ENCODE measurements at regions not wholly inside any gene's neighbourhood (a gene's known extent, or its start where the extent isn't known, plus 50 kb on each side); places are given as distances from the start of the nearest gene placed in this dataset.
A peak's percentile ranks its signal among the peaks of the same experiment; 100 is the strongest.

DNA sequence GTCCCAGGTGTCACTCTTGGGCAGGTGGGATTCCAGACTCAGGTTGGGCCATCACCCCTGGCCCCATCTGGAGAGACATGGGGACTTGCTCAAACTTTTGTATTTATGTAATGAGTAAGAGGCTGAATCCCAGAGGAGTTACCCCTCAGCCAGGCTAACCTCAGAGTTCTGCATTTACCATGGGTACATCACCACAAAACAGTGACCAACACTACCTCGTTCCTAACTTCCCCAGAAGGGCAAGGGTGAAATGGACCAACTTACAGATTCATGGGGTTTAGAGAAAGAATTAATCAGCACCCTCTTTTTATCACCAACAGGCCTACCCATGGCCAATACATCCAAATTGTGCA is 259.9 kb upstream of the MARCKS start:
- no peak for DNase-seq

DNA sequence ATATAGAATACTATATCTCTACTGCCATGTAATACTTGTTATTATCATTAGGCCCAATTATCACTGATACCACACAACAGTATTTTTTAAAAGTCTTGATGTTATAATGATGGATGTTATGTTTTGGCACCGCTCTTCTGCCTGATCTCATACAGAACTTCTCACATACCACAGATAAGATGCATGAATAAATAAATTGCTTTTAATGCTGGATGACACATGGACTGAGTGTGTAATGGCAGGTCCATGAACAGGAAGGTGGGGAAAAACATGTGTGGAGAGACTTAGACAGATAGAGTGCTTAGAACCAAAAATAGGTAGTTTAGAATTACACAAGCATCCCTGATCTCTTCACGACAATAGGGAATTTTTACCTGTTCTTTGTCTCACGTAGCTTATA is 258.4 kb upstream of the MARCKS start:
- DNase-seq = no peak

DNA sequence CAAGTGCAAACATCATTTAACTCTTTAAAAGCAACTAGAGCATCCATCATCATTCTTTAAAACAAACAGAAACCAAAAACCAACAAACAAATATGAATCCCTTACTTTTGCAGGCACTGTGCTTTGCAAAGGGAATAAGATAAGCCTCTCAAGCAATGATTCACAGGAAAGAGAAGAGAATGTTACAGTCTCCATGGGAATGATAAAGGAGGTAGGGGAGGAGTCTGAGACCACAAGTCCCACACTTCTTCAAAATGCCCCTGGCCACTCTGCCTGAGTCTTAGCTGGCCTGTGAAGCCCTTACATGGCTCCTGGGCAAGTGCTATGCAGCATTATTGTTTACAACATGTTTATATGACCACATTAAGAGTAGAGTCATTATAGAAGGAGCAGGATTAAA is 257.7 kb upstream of the MARCKS start:
- DNase-seq = no peak

DNA sequence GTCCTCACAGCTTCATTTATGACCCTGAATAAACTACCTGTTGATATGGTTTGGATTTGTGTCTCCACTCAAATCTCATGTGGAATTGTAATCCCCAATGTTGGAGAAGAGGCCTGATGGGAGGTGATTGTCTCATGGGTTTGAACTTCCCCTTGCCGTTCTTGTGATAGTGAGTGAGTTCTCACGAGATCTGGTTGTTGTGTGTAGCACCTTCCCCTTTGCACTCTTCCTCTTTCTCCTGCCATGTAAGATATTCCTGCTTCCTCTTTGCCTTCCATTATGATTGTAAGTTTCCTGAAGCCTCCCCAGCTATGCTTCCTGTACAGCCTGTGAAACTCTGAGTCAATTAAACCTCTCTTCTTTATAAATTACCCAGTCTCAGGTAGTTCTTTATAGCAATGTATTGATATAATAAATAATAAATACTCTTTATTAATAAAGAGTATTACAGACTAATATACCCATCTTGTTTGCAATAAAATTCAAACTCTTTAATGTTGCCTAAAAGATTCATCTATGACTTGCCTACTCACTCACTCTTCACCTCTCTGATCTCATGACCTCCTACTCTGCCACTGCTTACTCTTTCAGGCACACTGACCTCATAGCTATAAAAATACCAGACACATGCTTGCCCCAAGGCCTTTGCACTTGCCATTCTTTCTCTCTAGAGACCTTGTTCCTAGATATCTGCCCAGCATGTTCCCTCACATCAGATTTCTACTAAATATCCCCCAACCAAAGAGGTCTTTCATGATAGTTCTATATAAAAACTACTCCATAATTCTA is 256.4 kb upstream of the MARCKS start:
- no peak for DNase-seq

DNA sequence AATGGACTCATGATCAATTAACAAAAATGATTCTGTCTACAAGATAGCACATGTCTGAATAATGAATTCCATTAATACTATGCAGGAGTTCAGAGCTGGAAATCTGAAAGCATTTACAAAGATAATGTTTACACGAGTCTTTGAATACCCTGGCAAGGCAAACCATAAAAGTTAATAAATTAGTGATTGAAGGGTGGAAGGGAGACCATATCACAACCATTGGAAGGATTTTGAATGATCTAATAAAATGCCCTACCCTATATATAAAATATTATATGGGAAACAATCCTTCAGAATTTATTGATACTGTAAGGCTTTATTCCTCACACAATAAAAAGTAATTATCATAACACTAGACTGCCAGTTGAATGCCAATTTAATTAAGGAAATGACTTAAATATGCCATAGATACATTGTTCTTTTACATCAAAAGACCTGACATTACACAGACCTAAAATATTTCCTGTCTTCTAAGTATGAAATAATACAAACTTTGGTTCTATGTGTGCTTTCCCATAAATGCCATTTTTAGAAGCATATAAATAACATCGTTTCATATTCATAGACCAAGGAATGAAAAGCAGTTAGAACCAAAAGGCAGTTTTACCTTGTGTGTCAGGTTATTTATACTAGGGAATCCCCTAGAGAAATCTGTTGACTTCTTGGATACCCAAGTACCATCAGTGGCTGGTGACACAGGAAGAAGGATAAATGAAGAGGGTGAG is 249.2 kb upstream of the MARCKS start:
- DNase-seq = no peak

DNA sequence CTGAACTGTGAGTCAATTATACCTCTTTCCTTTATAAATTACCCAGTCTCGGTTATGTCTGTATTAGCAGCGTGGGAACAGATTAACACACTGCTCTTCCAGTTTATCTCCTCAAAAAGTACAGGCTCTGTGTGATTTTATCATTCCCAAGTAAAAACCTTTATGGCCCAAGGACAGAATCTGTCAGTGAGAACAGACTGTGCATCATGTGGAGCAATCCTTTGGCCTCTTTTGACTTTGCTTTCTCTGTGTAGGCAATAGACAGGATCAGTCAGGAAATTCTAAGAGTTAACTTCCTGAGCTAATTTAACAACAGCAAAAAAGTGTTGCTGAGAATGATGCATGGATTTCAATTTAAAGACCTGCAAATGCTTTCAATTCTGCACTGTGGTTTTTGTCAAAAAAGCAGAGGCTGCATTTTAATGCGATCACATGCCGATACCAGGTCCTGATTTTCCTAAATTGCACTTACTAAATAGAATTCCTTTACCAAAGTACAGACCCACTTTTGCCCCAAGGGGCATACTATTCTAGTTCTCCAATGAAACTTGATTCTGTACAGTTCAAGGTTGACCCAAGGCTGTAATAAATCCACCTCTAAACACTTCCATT is 246.7 kb upstream of the MARCKS start:
- DNase-seq = no peak

DNA sequence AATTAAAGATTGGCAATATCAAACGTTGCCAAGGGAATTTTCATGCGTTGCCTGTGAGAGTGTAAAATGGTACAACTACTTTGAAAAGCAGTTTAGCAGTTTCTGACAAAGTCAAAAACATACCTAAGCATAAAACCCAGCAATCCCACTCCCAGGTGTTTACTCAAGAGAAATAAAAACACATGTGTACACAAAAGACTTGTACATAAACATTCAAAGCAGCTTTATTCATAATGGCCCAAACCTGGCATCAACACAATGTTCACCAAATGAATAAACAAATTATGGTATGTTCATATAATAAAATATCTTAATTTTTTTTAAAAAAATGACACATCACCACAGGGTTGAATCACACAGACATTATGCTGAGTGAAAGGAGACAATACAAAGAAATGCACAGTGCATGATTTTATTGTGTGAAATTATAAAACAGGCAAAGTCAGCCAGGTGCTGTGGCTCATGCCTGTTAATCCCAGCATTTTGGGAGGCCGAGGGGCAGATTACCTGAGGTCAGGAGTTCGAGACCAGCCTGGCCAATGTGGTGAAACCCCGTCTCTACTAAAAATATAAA is 240.4 kb upstream of the MARCKS start:
- DNase-seq = no peak

DNA sequence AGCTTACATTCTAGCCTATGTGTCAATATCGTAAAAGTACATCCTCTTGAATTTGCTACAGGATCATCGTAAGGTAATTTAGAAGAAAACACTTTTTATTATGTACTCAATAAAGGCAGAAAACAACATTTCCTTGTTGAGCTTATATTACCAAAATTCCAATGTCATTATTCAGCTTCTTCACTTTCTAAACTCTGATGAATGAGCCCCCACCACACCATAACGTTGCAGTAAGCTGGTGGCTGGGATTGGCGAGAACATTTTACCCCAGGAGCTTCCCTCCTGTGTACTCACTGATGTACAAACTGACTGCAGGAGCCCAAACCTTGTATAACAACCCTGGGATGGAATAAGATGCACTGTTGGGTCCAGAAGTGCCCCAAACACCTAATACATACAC is 238.1 kb upstream of the MARCKS start:
- no peak for DNase-seq

DNA sequence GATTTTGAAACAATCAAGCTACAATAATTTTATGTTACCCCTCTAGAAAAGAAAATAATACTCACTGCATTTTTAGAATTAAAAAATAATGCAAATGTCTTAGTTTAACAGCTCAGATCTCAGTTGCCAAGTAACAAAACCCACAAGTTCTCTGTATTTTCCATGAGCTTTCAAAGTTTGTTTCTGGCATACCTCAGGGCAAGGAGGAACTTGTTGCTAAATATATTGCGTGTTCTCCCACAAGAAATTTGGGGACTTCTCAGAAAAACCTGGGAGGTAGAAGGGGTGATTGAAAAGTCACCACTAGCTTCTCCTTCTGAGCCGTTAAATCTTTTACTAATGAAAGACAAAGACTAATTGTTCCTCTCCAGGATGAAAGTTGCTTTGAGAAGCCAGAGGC is 236.8 kb upstream of the MARCKS start:
- DNase-seq = no peak

DNA sequence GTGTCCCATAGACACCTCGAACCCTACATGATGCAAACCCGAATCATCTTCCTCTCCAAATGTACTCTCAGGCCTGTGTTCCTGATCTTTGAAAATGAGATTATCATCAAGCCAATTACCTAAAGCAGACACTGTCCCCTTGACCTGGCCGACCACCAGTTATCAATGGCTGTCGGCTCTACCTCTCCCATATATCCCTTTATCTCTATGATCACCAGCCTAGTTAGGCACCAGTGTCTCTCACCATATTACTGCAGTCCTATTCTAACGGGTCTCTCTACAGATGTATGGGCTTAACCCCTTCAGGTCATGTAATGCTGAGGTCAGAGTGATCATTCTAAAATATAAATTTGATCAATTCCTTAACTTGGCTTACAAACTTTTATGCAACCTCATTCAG is 234.9 kb upstream of the MARCKS start:
- DNase-seq = no peak

DNA sequence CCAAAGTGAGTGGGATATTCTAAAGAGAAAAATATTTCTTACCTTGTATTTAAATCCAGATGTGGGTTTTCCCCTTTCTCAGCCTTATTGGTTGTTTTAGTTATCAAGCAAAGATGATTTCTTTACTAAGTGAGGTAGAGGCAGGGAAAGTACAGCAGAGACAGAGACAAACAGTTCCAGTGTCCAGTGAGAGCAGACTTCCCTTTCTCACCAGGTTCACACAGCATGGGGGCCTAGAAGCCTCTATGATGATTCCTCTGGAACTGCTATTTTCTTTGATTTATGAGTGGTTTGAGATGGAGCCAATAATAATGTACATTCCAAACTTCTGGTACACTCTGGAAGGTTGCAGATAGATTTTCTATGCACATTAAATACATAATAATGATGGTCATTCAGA is 234.0 kb upstream of the MARCKS start:
- no peak for DNase-seq

DNA sequence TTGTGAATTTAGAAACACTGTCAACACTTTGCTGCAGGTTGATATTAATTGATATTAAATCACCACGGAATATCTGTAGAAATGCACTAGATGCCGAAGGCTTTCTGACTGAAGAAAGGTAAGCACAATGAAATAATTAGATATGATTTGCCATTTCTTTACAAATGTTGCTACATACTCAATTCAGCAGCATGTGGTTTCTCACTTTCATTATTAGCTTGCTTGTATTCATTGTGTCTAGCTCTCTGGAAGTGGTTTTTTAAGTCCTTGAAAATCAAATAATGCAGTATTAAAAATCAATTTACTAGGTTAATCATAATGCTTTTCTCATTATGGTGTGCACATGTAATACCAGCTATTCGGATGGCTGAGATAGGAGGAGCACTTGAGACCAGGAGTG is 231.3 kb upstream of the MARCKS start:
- no peak for DNase-seq

DNA sequence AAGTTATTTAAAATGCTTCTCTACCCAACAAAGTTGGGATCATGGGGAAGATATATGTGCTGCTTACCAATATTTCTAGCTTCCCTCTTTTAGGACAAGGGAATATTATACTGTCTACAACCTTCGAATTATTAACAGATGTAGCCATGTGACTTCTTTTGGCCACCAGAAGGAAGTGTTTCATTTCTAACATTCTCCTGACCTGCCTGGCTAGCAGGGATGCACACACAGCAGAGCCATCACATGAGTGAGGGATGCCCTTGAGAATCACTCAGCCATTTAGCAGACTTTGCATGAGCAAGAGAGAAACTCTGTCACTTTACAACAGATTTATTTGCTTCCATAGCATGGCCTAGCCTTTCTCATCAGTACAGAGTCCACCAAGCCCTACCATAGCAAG is 230.7 kb upstream of the MARCKS start:
- no peak for DNase-seq

DNA sequence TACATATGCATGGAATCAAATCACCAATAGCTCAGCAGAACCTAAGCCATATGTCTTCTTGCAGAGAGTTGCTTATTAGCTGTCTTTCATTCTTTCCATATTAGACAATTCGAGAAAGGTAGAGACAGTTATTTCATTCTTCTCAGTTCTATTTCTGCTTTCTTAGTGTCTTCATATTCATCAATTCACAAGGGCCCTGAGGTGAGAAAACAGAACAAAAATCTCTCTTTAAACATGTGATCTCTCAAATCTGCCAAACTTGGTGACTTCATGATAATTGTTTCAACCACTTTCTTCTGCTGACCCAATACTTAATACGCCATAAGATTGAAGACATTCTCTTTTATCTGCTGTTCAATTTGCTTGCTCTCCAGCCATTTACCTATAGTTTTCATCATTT is 229.7 kb upstream of the MARCKS start:
- no peak for DNase-seq

DNA sequence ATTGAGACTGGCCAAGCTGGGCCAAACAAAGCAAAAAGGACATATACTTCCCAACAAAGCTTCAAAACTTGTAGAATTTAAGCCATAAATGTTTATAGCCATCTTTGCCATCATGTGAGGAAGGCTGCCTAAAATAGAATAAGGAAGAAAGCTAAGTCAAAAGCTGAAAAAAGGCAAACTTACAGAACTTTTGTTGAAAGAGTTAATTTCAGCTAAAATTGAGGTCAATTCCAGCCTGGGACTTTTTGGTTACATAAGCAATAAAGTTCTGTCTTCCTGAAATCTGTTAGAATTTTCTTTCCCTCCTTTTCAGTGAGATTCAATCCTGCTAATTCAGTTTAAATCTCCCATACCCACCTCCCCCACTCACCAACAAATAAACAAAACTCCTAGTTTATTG is 227.9 kb upstream of the MARCKS start:
- DNase-seq = no peak

DNA sequence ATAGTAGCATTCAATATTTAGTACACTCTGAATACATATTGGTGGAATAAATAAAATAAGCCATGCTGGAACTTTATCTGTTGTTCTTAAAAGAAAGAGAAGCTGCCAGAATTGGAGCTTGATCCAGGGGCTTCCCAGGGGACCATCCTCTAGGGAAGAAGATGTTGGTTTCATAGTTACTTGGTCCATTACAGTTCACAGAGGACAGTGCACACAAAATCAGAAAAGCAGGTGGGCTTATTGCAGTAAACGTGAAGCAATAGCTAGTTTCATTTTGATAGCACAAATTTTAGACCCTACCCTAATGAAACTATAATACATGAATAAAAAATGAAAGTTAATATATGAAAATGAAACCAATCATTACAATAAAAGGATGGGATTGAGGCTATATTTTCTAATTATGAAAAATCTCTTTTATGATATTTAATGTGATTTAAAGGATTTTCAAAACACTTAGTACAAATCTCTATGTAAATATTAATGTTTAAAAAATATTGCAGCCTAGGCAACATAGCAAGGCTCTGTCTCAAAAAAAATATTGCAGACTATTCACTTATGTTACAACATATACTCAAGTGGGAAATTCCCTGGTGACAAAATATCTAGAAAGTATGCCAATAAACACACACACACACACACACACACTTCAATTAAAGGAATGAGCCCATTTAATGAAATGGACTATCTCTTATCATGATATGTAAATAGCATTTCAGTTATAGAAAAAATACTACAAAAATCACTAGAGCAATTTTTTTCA is 227.0 kb upstream of the MARCKS start:
- peak; percentile 20 for DNase-seq

DNA sequence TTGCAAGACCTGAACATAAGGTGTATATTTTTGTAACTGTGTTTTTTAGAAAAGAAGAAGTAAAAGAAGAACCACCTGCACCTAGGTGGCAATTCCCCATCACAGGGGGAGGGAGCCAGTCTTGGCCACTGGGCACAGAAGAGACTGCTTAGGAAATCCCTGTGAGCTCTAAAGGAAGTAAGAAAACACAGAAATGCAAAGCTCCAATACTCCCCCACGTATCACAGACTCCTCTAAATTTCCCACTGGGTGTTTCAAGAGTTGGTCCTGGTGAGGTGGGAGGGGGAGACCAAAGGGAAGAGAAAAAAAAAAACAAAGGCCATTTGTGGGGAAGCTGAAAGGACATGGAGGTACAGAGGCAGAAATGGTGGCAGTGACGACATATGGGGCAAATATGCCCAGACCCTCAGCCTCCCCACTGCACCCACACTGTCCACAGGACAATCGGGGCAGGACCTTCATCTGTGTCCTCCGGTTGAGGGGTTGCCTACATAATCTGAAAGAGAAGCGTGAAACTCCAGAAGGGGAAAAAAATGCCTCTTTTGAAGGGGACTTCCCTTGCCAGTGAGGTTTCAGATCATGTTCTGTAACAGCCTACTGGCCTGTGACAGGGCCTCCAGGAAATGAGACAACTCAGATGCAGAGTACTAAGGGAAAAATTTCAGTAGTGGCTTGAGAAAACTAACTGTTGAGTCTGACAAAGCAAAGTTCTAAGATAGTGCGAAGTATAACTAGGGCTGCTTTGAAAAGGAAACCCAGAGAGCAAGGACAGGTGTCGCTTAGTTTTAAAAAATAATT is 226.2 kb upstream of the MARCKS start:
- DNase-seq = peak; percentile 35

DNA sequence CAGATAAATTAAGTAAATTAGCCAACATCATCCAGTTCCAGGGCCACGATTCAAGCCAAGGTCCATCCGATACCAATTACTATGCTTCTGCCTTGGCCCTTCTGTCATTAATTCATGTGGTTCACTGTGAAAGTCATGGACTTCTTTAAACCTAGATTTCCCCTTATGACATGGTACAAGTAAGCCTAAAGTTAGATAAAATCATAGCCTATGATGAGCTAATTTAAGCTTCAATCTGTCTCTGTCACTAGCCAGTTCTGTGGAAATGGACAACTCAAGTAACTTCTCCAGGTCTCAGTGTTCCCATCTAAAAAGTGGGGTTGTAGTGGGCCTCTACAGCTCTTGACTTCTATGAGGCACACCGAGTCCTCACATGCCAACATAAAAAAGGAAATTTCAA is 225.5 kb upstream of the MARCKS start:
- DNase-seq = no peak

DNA sequence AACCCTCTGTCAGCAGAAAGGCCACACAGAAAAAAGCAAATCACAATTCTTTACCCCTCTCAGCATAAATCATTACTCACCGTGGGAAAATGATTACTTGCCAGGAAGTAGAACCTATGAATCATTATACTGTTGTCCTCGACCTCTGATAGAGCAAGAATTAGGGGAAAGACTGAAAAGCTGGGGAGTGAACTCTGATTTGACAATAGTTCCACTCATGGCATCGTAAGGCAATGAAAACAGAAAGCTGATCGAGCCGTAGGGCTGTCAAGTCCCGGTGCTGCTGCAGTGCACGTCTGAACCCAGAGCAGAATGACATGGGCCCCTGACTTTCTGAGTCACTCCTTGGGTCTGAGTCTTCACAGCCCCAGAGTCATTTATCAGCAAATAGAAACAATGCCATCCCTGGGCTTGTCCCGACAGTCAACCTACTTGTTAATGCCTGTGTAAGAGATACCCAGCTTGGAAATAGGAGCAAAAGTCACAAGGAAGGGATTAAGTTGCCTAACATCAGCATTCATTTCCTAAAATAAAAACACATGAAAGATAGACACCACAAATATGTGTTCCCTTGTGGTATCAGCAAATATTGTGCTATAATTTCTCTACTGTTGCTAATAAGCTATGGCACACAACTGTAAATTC is 224.8 kb upstream of the MARCKS start:
- DNase-seq = peak; percentile 89

DNA sequence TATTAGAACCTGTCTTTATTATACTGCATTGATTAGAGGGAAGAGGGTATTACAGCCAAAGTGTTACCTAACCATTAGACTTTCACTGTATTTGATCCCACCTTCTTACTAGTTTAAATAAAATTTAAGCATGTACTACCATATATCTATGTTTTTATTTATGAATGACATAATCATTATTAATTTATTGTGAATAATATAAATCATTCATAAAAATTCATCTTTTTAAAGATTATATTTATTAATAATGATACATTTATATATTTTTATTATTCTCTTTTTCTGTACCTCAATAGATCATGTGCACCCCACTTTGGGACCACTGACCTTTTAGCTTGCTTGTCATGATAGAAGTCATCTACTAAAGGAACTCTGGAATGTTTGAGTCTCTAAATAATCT is 223.5 kb upstream of the MARCKS start:
- no peak for DNase-seq

DNA sequence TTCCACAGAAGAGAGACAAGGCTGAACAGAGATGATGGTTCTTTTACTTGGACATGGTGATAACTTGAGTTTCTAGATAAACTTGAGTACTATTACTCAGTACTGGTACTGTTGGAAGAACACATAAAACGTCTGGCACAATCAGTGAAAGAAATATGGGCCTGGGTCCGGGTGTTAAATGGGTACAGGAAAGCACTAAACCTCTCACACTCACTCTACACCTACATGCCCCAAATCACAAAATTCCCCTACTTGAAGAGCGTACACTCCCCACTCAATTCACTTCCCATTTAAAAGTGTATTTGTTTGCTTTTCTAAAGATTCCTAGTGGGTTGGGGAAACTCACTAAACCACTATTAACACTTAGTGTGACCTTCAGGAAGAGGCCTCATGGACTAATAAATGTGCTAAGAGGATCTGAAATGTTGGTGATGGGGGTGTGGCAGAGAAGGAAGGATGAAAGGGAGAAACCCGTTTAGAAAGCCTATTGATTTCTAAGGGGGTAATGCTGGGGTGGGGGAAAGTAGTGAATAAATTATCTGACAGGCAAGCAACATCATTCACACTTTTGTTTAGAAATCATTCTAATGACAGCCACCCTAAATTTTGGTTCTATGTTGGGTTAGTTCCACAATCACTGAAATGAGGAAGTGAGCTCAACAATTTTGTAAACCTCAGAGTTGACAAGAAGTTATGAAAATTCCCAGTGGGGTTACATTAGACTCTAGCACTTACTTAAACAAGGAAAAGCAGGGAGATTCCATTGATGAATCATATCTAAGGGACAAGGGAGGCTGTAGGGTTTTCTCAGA is 222.6 kb upstream of the MARCKS start:
- peak; percentile 54 for DNase-seq

Data from HCEC 1CT (cell line).